ENCODE measurements at regions not wholly inside any gene's neighbourhood (a gene's known extent, or its start where the extent isn't known, plus 50 kb on each side); places are given as distances from the start of the nearest gene placed in this dataset.
"Not testable (repeated sequence)": the region's sequence is repeated elsewhere in the genome, so short reads cannot be mapped to it uniquely, and the experiment has no call there.

- intact Hi-C loops (cut with micrococcal nuclease) = no loop called here
Measured at GRCh38 chr2:215799194-215799593, 214.2 kb downstream of the MREG start.

- intact Hi-C loops (cut with micrococcal nuclease) = no loop called here
Measured at GRCh38 chr2:215797676-215798075, 215.7 kb downstream of the MREG start.

GRCh38 chr2:215796140-215796855 is 217.1 kb downstream of the MREG start:
- intact Hi-C loops (cut with micrococcal nuclease) = no loop called here

DNA sequence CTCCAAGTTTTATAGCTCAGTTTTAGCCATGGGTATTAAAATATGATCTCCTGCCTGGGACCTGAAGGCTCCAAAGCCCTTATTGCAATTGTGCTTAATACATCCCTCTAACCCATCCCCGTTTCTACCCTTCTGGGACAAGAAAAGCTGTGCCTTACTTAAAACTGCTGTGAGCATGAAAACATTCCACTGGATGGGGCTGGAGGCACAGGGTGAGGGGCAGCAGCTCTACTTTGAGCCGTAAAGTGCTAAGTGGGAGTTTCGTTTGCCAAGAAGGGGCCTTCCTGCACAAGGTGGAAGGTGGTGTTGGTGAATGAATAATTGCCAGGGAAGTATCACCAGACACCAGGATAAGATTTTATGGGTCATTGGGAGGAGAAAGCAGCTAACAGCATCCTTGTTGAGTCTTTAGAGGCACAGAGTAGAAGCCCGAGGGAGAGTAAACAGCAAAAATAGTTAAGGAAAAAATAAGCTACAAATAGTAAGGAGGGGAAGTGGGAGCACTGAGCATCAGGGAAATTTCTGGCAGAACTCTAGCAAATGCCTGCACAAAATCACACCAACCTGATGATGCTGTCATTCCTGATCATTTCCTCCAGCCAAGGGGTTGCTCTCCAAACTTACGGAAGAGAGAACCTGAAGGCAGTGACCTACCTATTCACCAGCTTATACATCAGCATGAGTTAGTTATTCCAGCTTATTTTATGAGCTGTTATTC is 218.4 kb downstream of the MREG start:
- intact Hi-C loops (cut with micrococcal nuclease) = no loop called here

DNA sequence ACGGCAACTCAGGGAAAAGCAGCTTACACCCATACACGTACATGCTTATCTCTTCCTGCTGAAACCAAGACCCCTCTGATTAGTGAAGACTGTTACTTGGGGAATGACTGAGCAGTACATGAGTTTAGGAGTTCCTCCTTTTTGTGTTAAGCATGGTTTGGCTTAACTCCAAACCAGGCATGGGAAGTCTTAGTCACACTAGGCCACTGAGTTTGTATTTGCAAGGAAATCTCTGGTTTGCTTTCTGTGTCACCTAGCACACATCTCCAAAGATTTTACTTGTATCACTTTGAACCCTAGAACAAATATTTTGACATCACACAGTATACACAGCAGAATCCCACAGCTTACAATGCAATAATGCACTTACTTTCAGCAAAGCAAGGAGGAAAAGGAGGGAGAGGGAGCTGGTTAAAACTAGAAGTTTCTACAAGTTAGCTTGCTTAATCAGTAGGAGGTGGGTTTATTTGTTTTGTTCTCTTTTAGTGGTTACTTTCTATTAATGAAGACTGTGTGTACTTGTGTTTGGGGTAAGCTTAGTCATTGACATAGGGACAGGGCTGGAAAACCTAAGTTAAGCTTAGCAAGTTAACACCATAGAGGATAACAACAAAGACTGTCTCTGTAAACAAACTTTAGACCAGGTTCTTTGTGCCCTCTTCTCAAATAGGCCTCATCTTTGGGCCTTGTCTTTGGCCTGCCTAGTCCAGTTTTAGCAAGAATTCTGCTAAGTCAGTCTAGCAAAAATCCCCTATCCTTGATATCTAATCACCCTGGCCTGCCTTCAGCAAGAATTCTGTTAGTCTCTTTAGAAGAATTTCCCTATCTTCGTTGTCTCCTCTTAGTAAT is 219.4 kb downstream of the MREG start:
- intact Hi-C loops (cut with micrococcal nuclease) = no loop called here

- intact Hi-C loops (cut with micrococcal nuclease) = no loop called here
Measured at GRCh38 chr2:215791481-215791937, 221.8 kb downstream of the MREG start.

GRCh38 chr2:215790523-215791421 is 222.6 kb downstream of the MREG start:
- intact Hi-C loops (cut with micrococcal nuclease) = no loop called here

DNA sequence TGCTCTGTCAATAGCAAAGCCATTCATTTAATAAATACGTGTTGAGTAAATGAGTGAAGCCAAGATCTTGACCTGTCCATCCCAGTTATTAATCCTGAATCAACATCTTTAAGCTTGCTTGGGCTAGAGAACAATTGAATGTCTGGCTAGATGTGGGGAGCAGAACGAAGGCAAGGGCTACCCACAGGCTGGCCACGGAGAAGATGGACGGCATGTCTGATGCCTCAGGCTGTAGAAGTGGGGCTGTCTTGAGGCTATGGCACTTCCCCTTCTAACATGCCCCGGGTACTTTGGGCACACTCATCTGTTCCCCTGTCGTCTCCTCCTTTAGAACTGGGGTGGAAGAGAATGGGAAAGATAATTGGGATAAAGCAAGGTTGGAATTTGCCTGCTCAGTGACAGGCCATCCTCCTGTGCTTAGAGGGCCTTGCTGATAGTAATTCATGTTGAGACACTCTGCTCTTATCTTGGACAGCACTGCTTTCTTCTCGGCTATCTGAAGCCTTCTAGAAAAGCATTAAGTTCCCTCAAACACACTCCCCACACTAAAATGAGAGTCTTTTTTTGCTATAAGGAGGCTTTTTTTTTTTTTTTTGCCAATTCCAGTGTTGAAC is 225.7 kb downstream of the MREG start:
- intact Hi-C loops (cut with micrococcal nuclease) = no loop called here

DNA sequence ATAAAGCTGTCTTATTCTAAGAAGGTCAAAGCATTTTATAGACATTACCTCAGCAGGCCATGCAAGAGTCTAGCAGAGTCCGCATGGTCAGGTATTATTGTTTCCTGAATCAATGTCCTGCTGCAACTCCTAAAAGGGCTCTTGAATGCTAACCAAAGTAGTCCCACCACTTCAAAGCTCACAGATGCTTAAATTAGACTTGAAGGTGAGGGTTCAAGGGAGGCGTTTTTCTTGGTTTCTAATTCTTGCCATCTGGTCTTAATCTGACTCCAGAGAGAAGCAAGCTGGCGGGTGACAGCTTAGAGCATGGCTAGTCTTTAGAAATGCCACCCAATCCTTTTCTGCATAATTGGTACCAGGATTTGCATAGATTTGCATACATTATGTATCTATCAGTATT is 226.3 kb downstream of the MREG start:
- intact Hi-C loops (cut with micrococcal nuclease) = no loop called here

DNA sequence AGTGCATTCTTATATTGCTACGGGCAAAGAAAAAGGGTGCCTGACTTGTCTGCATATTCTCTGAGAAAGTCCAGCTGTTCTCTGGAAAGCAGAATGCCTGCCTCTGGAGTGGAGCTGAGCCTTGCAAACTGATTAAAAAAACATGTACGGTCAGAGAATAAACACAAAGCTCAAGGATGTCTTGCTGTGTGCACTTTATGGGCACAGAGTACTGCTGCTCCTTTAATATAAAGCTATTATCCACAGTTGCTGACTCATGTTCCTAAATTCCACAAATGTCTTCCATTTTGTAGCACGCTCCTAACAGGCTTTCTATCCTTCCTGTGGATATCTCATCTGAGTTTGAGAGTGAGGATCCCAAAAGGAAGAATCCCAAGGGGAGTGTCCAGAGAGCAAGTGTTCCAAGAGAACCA is 229.0 kb downstream of the MREG start:
- intact Hi-C loops (cut with micrococcal nuclease) = no loop called here

DNA sequence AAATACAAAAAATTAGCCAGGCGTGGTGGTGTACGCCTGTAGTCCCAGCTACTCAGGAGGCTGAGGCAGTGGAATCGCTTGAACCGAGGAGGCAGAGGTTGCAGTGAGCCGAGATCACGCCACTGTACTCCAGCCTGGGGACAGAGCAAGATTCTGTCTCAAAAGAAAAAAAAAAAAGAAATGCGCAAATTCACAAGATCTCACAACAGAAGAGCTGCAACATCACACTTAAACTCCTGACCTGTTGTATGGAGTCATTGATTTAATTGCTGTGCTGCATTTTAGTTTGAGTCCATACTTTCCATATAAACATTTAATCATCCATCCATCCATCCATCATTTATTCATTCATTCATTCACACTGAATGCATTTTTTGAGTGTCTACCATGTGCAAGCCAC is 229.7 kb downstream of the MREG start:
- intact Hi-C loops (cut with micrococcal nuclease) = not testable (repeated sequence)

- intact Hi-C loops (cut with micrococcal nuclease) = no loop called here
Measured at GRCh38 chr2:215782965-215783364, 230.4 kb downstream of the MREG start.

- intact Hi-C loops (cut with micrococcal nuclease) = no loop called here
Measured at GRCh38 chr2:215782295-215782694, 231.1 kb downstream of the MREG start.

DNA sequence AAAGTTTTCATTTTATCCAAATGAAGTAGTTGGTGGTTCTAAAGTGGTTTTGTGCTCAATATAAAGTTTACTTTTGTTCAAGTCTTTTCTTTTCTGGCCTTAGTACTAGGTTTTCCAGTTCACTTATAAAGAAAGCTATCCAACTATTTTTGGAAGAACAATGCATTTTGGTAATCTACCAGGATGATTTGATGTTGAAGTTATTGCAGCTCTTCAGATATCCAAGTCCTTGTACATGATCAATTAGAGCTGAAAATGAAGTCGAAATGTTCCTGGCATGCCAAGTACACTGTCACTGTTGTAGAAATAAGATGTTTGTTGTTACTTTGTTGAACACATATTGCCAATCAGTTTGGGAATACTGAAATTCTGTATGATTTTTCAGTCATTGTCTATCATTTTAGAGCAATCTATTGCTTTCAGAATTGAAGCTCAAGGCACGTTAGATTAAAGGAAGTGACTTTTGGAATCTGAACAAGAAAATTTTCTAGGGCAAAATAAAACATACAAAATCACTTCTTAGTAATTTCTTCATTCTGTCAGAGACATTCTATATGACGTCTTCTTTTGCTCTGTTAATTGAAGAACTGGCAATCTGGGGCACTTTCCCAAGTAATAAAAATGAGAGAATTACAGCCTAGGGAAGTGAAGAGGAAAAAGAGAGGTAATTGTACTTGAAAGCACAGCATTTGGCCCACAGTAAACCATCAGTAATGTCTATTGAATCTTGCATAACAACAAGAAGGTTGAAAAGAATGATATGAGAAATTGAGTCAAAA is 232.3 kb downstream of the MREG start:
- intact Hi-C loops (cut with micrococcal nuclease) = no loop called here

- intact Hi-C loops (cut with micrococcal nuclease) = no loop called here
Measured at GRCh38 chr2:215780313-215780712, 233.0 kb downstream of the MREG start.

- intact Hi-C loops (cut with micrococcal nuclease) = no loop called here
Measured at GRCh38 chr2:215779912-215780311, 233.4 kb downstream of the MREG start.

- intact Hi-C loops (cut with micrococcal nuclease) = no loop called here
Measured at GRCh38 chr2:215777465-215778044, 235.8 kb downstream of the MREG start.

GRCh38 chr2:215775106-215775505 is 238.2 kb downstream of the MREG start:
- intact Hi-C loops (cut with micrococcal nuclease) = no loop called here

DNA sequence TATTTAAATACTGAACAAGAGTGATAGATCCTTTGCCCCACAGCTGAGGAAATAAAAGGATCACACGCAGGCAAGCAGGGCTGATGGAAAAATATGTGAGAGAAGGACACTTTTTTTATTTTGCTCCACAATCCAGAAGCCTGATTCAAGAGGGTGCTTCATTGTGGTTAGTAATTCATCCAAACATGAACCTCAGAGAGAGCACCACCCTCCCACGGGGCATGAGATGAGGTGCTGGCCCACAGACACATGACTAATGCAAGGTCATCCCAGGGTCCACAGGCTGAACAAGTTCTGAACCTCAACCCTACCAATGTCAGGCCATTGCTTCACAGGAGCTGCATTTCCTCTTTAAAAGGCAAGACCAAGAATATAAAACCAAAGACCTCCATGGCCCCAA is 239.6 kb downstream of the MREG start:
- intact Hi-C loops (cut with micrococcal nuclease) = no loop called here
